Neutrophil (primary cell): ENCODE measurements at regions not wholly inside any gene's neighbourhood (a gene's known extent, or its start where the extent isn't known, plus 50 kb on each side); places are given as distances from the start of the nearest gene placed in this dataset.

ENCODE experiments used
- H3K27ac ChIP-seq: fragments of 200-600 bp; sonication (generic); 2 replicates; pipeline ENCODE4 v1.5.1; 2016; ENCODE audit warnings: mild to moderate bottlenecking, moderate library complexity
- H3K27me3 ChIP-seq: fragments of 200-600 bp; sonication (generic); 2 replicates; pipeline ENCODE4 v1.6.0; 2016; ENCODE audit warnings: mild to moderate bottlenecking
- H3K36me3 ChIP-seq: fragments of 200-600 bp; sonication (generic); 2 replicates; pipeline ENCODE4 v1.5.1; 2017
- H3K4me1 ChIP-seq, 2 experiments: fragments of 200-600 bp in 1 of 2; sonication (generic) in 1 of 2; 1 replicate in 1 of 2; 2 replicates in 1 of 2; pipeline versions ENCODE4 v1.5.1 to v1.6.1; 2013 to 2016; ENCODE audit warnings: low read depth in 1 of 2, low read length in 1 of 2, mild to moderate bottlenecking in 1 of 2, moderate library complexity in 1 of 2; ENCODE audit not compliant: control insufficient read depth in 1 of 2, insufficient read depth in 1 of 2
- H3K4me3 ChIP-seq, 2 experiments: fragments of 200-600 bp in 1 of 2; sonication (generic) in 1 of 2; 1 replicate in 1 of 2; 2 replicates in 1 of 2; pipeline ENCODE4 v1.5.1; 2013 to 2016; ENCODE audit warnings: low read depth in 1 of 2, low read length in 1 of 2, mild to moderate bottlenecking in 1 of 2, moderate library complexity in 1 of 2
- H3K9me3 ChIP-seq: fragments of 200-600 bp; sonication (generic); 2 replicates; pipeline ENCODE4 v1.5.1; 2016
- TF ChIP-seq, protein P1 (sequence below): fragments of 200-600 bp; sonication (generic); IDR thresholded peaks from 2 replicates; pipeline ENCODE4 v1.5.1; 2016; ENCODE audit warnings: antibody characterized with exemption

DNA sequence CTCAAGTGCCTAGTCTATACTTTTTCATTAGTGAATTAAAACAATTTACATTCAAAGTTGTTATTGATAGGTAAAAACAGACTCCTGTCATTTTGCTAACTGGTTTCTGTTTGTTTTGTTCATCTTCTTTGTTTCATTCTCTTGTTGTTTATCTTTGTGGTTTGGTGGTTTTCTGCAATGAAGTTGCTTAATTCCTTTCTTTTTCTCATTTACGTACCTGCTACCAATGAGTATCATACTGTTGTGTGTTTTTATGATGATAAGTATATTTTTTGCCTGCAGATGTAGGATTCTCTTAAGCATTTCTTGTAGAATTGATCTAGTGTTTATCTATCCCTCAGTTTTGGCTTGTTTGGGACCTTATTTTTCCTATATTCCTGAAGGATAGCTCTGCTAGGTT lies 2230.0 kb downstream of the MAT2B start:
- no peaks in the 10 kb centered on the region for H3K27me3 ChIP-seq
- TF ChIP-seq, protein P1, sequence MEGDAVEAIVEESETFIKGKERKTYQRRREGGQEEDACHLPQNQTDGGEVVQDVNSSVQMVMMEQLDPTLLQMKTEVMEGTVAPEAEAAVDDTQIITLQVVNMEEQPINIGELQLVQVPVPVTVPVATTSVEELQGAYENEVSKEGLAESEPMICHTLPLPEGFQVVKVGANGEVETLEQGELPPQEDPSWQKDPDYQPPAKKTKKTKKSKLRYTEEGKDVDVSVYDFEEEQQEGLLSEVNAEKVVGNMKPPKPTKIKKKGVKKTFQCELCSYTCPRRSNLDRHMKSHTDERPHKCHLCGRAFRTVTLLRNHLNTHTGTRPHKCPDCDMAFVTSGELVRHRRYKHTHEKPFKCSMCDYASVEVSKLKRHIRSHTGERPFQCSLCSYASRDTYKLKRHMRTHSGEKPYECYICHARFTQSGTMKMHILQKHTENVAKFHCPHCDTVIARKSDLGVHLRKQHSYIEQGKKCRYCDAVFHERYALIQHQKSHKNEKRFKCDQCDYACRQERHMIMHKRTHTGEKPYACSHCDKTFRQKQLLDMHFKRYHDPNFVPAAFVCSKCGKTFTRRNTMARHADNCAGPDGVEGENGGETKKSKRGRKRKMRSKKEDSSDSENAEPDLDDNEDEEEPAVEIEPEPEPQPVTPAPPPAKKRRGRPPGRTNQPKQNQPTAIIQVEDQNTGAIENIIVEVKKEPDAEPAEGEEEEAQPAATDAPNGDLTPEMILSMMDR, result no peak
- no peaks in the 10 kb centered on the region for H3K9me3 ChIP-seq
- H3K4me1 ChIP-seq, result no peaks in the 10 kb centered on the region
- no peak overlapping the region for H3K27ac ChIP-seq
- H3K4me3 ChIP-seq, result no peak overlapping the region
- H3K36me3 ChIP-seq, result no peaks in the 10 kb centered on the region

DNA sequence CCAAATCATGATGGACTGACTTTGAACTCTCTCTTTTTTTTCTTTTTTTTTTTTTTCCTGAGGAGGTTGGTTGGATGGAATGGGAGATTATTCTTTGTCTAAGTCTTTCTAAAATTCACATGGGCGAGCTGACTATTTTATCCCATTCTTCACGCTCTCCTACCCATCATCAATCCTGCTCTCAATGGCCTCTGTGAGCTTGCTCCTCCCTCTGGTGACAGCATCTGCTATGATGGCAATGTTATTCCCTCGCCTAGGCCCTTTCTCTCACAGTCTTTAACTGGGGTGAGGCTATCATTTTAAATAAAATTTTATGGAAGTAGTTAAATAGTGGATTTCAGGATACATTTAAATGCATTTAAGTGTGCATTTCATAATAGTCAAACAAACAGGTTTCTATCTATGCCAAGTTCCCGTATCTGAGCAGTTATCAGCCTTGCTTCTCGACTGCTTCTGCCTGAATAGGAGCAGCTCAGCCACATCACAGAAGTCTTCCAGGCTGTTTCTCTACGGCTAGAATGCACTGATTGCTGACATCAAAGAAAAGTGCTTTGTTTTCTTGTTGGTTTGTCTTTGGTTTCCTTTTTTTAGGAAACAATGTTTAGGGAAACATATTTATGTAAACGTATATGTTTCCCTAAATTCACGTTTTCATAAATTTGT lies 2233.8 kb downstream of the MAT2B start:
- no peaks in the 10 kb centered on the region for H3K4me1 ChIP-seq
- H3K27ac ChIP-seq, result no peak overlapping the region
- TF ChIP-seq, protein P1, result no peak
- no peaks in the 10 kb centered on the region for H3K9me3 ChIP-seq
- no peaks in the 10 kb centered on the region for H3K36me3 ChIP-seq
- H3K27me3 ChIP-seq, result no peaks in the 10 kb centered on the region
- H3K4me3 ChIP-seq, result no peak overlapping the region

DNA sequence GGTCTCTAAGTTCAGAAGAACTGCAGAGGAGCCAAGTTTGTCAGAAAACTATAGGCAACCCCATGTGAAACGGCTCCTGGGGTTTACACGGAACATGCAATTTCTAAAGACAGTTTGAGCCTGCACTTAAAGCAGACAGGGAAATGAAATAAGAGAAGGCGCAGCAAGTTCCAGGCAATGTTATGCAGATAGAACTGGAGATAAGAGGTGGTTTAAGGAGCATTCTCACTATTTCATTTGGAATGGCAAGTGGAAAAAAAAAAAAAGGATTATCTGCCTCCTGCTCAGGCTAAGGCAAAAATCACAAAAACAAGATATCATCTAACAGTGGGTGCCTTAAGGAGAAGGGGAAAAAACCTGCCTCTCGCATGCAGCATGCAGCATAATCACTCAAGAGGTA lies 2252.4 kb downstream of the MAT2B start:
- H3K9me3 ChIP-seq, result no peaks in the 10 kb centered on the region
- no peak overlapping the region for H3K27ac ChIP-seq
- no peaks in the 10 kb centered on the region for H3K4me1 ChIP-seq
- no peaks in the 10 kb centered on the region for H3K27me3 ChIP-seq
- H3K36me3 ChIP-seq, result no peaks in the 10 kb centered on the region
- H3K4me3 ChIP-seq, result no peak overlapping the region
- TF ChIP-seq, protein P1, result no peak

DNA sequence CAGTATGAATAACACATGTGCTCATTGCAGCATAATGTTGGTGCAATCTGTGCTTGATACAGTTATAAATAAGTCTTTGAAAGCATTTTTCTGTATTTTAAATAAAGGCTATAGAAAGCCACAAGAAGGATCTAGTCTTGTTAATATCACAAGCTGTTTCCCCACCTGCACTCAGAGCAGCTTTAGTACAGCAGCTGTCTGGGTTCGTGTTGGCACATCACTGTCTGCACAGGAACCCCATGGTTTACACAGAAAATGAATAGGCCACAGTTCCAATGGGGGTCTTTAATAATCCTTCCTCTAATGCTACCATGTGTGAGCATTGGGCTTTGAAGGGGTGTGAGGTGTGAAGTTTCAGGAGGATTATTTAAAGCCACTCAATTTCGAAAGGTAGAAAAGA lies 2269.7 kb downstream of the MAT2B start:
- H3K4me3 ChIP-seq, result no peak overlapping the region
- no peaks in the 10 kb centered on the region for H3K27me3 ChIP-seq
- H3K9me3 ChIP-seq, result no peaks in the 10 kb centered on the region
- H3K4me1 ChIP-seq, result no peaks in the 10 kb centered on the region
- TF ChIP-seq, protein P1, result no peak
- no peaks in the 10 kb centered on the region for H3K36me3 ChIP-seq
- no peak overlapping the region for H3K27ac ChIP-seq

- Histone ChIP-seq H3K4me1 (no peaks in the 10 kb centered on the region), H3K4me3 (no peak overlapping the region), H3K36me3 (no peaks in the 10 kb centered on the region), H3K27ac (no peak overlapping the region), H3K9me3 (no peaks in the 10 kb centered on the region), H3K27me3 (no peaks in the 10 kb centered on the region)
- TF ChIP-seq, protein P1, result no peak
Measured at GRCh38 chr5:165779505-165779904, 2274.1 kb downstream of the MAT2B start.
